ENCODE measurements at regions not wholly inside any gene's neighbourhood (a gene's known extent, or its start where the extent isn't known, plus 50 kb on each side); places are given as distances from the start of the nearest gene placed in this dataset.

DNA sequence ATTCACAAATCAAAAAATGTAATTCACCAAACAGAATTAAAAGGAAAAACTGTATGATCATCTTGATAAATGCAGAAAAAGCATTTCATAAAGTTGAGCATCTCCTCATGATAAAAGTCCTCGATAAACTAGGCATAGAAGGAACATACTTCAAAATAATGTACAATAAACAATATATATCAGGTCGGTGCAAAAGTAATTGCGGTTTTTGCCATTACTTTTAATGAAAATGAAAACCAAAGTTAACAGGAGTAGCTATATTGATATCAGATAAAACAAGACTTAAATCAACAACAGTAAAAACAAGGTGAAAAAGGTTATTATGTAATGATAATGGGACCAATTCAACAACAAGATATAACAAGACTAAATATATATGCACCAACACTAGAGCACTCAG is 372.1 kb downstream of the RAB28 start:
- CTCF ChIA-PET = no interaction called here

DNA sequence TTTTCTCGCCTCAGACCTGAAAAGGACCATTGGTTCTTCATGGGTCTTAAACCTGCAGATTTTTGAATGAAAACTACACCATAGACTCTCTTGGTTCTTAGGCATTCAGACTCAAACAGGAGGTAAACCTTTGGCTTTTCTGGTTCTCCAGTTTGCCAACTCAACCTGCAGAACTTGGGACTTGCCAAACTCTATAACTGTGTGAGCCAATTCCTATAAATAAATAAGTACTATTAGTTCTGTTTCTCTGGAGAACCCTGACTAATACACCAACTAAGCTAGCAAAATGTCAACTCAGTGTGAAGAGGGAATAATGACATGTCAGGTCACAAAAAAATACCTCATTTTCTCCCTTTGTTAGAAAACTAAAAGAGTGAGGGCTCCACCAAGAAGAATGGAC is 374.6 kb downstream of the RAB28 start:
- no peaks in the 10 kb centered on the region for H3K27me3 Mint-ChIP-seq (ENCODE audit: low read depth)
- TF ChIP-seq, protein P1, sequence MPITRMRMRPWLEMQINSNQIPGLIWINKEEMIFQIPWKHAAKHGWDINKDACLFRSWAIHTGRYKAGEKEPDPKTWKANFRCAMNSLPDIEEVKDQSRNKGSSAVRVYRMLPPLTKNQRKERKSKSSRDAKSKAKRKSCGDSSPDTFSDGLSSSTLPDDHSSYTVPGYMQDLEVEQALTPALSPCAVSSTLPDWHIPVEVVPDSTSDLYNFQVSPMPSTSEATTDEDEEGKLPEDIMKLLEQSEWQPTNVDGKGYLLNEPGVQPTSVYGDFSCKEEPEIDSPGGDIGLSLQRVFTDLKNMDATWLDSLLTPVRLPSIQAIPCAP (CRISPR knock-in tag; IDR thresholded peaks at IDR 0.05) = no peak
- TF ChIP-seq ZNF121 (CRISPR knock-in tag; IDR thresholded peaks at IDR 0.05) (no peak), MAX (CRISPR knock-in tag; IDR thresholded peaks at IDR 0.05) (no peak), ATF6 (CRISPR knock-in tag; IDR thresholded peaks at IDR 0.05) (no peak), NFATC4 (CRISPR knock-in tag; IDR thresholded peaks at IDR 0.05) (no peak), KAT7 (CRISPR knock-in tag; IDR thresholded peaks at IDR 0.05; ENCODE audit: borderline replicate concordance) (no peak)
- TF ChIP-seq, protein P2, sequence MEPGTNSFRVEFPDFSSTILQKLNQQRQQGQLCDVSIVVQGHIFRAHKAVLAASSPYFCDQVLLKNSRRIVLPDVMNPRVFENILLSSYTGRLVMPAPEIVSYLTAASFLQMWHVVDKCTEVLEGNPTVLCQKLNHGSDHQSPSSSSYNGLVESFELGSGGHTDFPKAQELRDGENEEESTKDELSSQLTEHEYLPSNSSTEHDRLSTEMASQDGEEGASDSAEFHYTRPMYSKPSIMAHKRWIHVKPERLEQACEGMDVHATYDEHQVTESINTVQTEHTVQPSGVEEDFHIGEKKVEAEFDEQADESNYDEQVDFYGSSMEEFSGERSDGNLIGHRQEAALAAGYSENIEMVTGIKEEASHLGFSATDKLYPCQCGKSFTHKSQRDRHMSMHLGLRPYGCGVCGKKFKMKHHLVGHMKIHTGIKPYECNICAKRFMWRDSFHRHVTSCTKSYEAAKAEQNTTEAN (CRISPR knock-in tag; IDR thresholded peaks at IDR 0.05) = no peak
- peaks cover 13% of the 10 kb centered on the region for H3K36me3 Mint-ChIP-seq
- ATAC-seq (no peak), DNase-seq (ENCODE audit: low spot score) (no peak)
- no peak overlapping the region for H3K27ac Mint-ChIP-seq
- peaks cover 24% of the 10 kb centered on the region for H3K9me3 Mint-ChIP-seq
- ChIA-PET CTCF (no interaction called here), POLR2A (no interaction called here)
- H3K4me3 Mint-ChIP-seq = no peak overlapping the region
- H3K4me1 Mint-ChIP-seq = no peaks in the 10 kb centered on the region

More for the DNA sequence above, 372.1 kb downstream of the RAB28 start:
- POLR2A ChIA-PET = no interaction called here
- Mint-ChIP-seq H3K4me3 (no peak overlapping the region), H3K9me3 (peaks cover 24% of the 10 kb centered on the region), H3K36me3 (peaks cover 13% of the 10 kb centered on the region), H3K4me1 (no peaks in the 10 kb centered on the region), H3K27me3 (ENCODE audit: low read depth) (no peaks in the 10 kb centered on the region), H3K27ac (no peak overlapping the region)
- no peak for TF ChIP-seq ESRRA (CRISPR knock-in tag; IDR thresholded peaks at IDR 0.05; ENCODE audit: borderline replicate concordance)
- no peak for TF ChIP-seq GABPB1 (CRISPR knock-in tag; IDR thresholded peaks at IDR 0.05)
- no peak for TF ChIP-seq PRRX2 (CRISPR knock-in tag; IDR thresholded peaks at IDR 0.05)
- no peak for TF ChIP-seq FOXP1 (CRISPR knock-in tag; IDR thresholded peaks at IDR 0.05; ENCODE audit: borderline replicate concordance)
- TF ChIP-seq, protein P2 (CRISPR knock-in tag; IDR thresholded peaks at IDR 0.05) = no peak
- TF ChIP-seq CBFB (CRISPR knock-in tag; IDR thresholded peaks at IDR 0.05; ENCODE audit: low read depth) = no peak
- TF ChIP-seq, protein P3, sequence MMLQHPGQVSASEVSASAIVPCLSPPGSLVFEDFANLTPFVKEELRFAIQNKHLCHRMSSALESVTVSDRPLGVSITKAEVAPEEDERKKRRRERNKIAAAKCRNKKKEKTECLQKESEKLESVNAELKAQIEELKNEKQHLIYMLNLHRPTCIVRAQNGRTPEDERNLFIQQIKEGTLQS (CRISPR knock-in tag; conservative IDR thresholded peaks at IDR 0.05) = no peak
- TF ChIP-seq, protein P4, sequence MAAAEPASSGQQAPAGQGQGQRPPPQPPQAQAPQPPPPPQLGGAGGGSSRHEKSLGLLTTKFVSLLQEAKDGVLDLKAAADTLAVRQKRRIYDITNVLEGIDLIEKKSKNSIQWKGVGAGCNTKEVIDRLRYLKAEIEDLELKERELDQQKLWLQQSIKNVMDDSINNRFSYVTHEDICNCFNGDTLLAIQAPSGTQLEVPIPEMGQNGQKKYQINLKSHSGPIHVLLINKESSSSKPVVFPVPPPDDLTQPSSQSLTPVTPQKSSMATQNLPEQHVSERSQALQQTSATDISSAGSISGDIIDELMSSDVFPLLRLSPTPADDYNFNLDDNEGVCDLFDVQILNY (CRISPR knock-in tag; IDR thresholded peaks at IDR 0.05) = no peak
- no peak for TF ChIP-seq FOXK1 (CRISPR knock-in tag; IDR thresholded peaks at IDR 0.05)
- TF ChIP-seq HMGA2 (CRISPR knock-in tag; IDR thresholded peaks at IDR 0.05) = no peak
- TF ChIP-seq TP53 (CRISPR knock-in tag; IDR thresholded peaks at IDR 0.05) = no peak
- DNase-seq (ENCODE audit: low spot score) (no peak), ATAC-seq (no peak)

GRCh38 chr4:13108096-13108495 is 376.0 kb downstream of the RAB28 start:
- no peaks in the 10 kb centered on the region for H3K27me3 Mint-ChIP-seq (ENCODE audit: low read depth)
- no peaks in the 10 kb centered on the region for H3K4me1 Mint-ChIP-seq
- DNase-seq (ENCODE audit: low spot score) = no peak
- no peak overlapping the region for H3K27ac Mint-ChIP-seq
- H3K36me3 Mint-ChIP-seq = peaks cover 13% of the 10 kb centered on the region
- POLR2A ChIA-PET = no interaction called here
- peaks cover 24% of the 10 kb centered on the region for H3K9me3 Mint-ChIP-seq
- CTCF ChIA-PET = interaction anchor here (1.0 kb wide), 1 partner anchor 433 kb away, joined by 5 read pairs; no protein-coding TSS in a partner anchor
- ATAC-seq = no peak
- H3K4me3 Mint-ChIP-seq = no peak overlapping the region
- TF ChIP-seq ZBTB21 (CRISPR knock-in tag; IDR thresholded peaks at IDR 0.05; ENCODE audit: borderline replicate concordance) = no peak
- no peak for TF ChIP-seq NR1H2 (CRISPR knock-in tag; IDR thresholded peaks at IDR 0.05)
- no peak for TF ChIP-seq FOXK1 (CRISPR knock-in tag; IDR thresholded peaks at IDR 0.05)
- no peak for TF ChIP-seq ATF6 (CRISPR knock-in tag; IDR thresholded peaks at IDR 0.05)
- TF ChIP-seq, protein P5, sequence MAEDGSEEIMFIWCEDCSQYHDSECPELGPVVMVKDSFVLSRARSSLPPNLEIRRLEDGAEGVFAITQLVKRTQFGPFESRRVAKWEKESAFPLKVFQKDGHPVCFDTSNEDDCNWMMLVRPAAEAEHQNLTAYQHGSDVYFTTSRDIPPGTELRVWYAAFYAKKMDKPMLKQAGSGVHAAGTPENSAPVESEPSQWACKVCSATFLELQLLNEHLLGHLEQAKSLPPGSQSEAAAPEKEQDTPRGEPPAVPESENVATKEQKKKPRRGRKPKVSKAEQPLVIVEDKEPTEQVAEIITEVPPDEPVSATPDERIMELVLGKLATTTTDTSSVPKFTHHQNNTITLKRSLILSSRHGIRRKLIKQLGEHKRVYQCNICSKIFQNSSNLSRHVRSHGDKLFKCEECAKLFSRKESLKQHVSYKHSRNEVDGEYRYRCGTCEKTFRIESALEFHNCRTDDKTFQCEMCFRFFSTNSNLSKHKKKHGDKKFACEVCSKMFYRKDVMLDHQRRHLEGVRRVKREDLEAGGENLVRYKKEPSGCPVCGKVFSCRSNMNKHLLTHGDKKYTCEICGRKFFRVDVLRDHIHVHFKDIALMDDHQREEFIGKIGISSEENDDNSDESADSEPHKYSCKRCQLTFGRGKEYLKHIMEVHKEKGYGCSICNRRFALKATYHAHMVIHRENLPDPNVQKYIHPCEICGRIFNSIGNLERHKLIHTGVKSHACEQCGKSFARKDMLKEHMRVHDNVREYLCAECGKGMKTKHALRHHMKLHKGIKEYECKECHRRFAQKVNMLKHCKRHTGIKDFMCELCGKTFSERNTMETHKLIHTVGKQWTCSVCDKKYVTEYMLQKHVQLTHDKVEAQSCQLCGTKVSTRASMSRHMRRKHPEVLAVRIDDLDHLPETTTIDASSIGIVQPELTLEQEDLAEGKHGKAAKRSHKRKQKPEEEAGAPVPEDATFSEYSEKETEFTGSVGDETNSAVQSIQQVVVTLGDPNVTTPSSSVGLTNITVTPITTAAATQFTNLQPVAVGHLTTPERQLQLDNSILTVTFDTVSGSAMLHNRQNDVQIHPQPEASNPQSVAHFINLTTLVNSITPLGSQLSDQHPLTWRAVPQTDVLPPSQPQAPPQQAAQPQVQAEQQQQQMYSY (CRISPR knock-in tag; IDR thresholded peaks at IDR 0.05) = no peak
